NCI-H345 treated with DMSO at 0.1 percent for 48 hours (cell line): ENCODE measurements at regions not wholly inside any gene's neighbourhood (a gene's known extent, or its start where the extent isn't known, plus 50 kb on each side); places are given as distances from the start of the nearest gene placed in this dataset.

Experiments used
- DNase-seq: peaks from one replicate; lab custom pipeline; 2025; ENCODE audit not compliant: unreplicated experiment; lab: John Stamatoyannopoulos, UW

DNA sequence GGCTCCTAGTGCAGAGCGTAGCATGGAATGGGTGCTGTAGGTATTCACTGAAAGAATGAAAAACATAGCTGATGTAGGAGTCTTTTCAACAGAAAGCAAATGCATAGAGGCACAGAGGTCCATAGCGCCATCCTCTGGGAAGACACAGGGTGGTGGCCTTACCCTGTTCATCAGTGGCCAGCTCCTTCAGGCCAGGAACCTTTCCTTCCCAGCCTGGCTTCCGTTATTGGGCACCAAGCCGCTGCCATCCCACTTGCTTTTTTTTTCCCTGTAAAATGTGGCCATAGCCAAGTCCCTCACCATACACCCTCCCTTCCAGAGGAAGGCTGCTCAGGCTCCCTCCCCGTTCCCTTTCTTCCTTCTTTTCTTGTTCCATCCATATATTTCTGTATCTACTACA, 118.1 kb downstream of the ZNF621 start:
- DNase-seq, result no peak

DNA sequence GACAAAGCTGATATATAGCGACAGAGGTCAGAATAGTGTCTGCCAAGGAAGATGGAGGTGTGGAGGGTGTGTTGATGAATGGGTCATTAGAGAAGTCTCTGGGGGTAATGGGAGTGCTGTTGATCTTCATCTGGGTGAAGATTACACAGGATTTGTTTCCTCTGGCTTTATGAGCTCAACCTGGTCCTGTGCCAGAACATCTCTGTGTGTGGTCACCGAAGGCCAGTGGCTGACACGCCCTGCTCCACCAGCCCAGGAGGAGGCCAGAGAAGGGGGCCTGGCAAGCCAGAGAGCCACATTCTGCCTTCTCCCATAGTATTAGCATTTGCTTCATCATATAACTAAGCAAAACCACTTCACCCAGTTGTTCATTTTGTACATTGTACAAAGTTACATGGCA, 121.1 kb downstream of the ZNF621 start:
- no peak for DNase-seq

DNA sequence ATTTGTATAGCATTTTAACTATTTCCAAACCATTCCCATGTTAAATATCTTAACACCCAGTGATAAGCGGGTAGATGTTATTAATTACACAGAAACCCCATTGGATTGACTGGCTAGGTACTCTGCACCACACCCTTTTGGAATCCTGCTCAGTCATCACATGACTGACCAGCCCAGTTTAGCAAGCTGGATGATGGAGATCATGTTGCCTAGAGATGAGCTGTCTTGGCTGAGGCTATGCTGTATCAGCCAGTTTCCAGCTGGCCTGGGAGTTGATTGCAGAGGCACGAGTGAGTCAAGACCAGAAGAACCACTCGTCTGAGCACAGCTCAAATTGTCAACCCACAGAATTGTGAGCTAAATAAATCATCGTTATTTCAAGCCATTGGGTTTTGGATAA, 124.6 kb downstream of the ZNF621 start:
- no peak for DNase-seq

- DNase-seq, result no peak
Measured at GRCh38 chr3:40652072-40652471, 127.3 kb downstream of the ZNF621 start.

GRCh38 chr3:40653001-40653400, 128.2 kb downstream of the ZNF621 start:
- no peak for DNase-seq

DNA sequence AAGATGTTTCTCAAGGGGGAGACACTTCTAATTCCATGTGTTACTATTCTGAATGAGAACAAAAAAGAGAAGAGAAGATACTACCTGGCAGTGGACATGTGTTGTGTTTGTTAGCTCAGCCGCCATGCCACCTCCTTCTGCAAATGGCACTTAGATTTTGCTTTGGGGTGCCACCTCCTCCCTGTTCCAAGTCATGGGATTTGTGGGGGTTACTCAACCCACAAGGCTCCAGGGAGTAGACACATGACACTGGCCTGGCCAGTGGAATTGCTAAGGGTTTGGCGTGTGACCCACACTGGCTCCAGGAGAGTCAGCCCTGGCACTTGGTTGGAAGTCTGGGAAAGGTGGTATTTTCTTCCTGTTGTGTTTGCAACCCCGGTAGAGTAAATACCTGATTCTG, 129.1 kb downstream of the ZNF621 start:
- DNase-seq, result no peak

GRCh38 chr3:40655551-40655950, 130.8 kb downstream of the ZNF621 start:
- DNase-seq, result no peak

DNA sequence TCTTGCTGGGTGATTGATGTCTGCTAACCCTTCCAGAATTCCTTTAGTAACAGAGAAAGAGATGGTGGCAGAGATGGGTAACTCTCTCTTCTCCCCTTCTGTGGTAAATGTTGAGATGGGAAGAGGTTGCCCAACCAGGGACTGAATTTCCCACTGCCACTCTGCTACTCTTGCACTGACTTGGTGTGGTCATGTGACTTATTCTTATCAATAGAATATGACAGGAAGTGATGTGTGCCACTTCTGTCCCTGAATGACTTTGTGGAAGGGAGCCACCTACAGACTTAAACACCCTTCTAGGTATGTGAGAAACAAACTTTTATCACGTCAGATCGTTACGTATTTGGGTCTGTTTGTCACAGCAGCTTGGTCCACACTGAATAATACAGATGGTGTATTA, 132.9 kb downstream of the ZNF621 start:
- no peak for DNase-seq

GRCh38 chr3:40658305-40658704, 133.5 kb downstream of the ZNF621 start:
- DNase-seq, result no peak

- DNase-seq, result no peak
Measured at GRCh38 chr3:40660554-40660953, 135.8 kb downstream of the ZNF621 start.

DNA sequence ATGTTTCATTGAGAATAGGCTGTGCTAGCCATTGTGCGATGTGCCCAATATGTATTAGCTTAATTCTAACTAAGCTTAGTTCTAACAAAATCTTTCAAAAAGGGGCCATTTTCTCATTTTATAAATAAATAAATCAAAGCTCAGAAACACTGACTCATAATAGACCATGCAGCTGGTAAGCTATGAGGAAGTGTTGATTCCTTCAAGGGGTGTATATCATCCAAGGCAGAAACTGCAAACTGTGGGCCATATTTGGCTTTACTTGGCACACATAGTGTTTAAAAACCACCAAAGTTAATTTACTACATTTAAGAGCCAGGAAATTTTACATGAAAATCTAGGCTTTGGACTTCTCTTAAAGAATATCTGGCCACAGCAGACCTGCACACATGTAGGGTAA, 136.5 kb downstream of the ZNF621 start:
- no peak for DNase-seq

DNA sequence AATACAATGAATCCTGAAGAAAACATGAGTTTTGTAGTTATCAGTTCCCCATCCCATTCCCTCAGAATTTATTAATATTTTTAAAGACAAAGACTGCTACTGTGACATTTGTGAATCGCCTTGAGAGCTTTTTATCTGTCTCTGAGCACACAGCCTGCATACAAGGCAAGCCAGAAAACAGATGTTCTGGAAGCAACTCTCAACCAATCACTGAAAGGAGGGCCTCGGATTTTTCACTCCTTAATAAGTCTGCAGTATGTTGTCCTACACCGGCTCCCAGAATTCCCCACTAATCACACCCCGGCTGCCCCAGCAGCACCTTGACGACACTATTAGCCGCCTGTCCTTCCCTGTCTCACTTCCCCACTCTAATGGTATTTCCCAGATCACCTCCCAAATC, 138.5 kb downstream of the ZNF621 start:
- no peak for DNase-seq

- DNase-seq, result no peak
Measured at GRCh38 chr3:40669176-40669575, 144.4 kb downstream of the ZNF621 start.

- DNase-seq, result no peak
Measured at GRCh38 chr3:40672861-40673260, 148.1 kb downstream of the ZNF621 start.

DNA sequence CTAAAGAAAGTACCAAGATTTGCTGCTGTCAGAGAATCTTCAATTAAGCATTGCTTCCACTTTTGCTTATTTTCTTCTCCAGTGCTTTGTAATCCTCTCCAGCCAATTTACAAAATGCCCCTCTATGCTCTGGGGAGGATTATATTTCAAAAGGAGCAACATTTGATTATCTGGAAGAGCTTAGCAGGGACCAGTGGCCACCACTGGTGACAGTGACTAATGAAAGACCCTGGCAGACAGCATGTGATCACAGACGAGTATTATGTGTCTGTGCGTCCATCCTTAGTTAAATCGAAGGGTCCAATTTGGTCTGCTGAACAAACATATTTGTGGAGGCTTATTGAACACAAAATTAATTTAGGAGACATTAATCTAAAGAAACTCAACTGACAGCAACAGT, 152.6 kb downstream of the ZNF621 start:
- no peak for DNase-seq

DNA sequence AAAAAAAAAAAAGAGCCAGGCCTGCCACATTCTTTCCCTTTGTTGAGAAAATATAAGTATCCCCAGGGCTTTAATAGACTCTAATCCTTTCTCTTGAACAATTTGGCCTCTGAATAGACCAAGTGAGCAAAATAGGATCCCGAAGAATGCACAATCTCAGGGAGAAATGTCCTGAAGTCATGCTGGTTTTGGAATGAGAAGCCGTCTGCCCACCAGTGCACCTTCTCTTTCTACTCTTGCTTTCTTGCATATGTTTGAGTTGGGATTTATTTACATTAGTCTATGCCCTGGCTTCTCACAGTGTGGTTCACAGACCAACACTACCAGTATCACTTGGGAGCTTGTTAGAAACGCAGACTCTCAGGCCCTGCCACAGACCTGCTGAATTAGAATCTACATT, 153.0 kb downstream of the ZNF621 start:
- no peak for DNase-seq

- no peak for DNase-seq
Measured at GRCh38 chr3:40679290-40679689, 154.5 kb downstream of the ZNF621 start.

DNA sequence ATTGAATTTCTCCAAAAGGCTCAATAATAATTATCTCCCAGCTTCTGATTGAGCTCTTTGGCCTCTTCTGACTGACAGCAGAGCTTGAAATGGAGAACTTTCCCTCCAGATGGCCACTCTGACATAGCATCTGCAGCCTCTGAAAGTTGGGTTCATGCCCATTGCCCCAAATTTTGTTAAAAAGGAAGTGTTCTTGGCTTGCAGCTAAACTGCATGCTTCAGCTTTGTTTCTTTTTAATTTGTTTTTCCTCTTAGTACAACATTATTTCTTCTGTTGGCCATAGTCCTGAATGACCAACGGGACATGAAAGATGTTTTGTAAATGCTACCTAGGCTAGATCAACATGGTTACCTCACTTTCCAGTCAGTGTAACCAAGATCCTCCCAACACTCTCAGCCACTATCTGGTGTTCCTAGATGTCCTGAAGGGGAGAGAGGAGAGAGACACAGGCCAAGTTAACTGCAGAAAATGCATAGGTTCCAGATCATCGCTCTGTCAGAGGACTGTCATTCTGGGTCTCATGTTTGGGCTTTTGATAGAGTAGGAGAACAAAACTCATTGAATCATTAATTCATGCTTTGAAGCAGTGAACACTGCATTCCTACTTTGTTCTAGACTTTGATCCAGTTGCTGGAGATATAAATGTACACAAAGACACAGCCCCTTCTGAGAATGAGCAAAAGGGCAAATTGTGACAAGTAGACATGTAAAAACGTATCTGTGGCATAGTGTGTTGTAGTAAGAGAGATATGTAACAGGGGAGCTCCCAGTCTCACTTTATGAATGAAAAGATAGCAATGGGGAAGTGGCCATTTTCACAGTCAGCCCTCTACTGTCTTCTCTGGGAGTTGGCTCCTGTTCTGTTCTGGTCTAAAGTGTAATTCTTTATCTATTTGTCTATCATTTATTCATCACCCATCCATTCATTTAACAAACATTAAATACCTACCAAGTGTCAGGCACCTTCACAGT, 156.2 kb downstream of the ZNF621 start:
- DNase-seq, result no peak

GRCh38 chr3:40681658-40682055, 156.9 kb downstream of the ZNF621 start:
- DNase-seq, result no peak

DNA sequence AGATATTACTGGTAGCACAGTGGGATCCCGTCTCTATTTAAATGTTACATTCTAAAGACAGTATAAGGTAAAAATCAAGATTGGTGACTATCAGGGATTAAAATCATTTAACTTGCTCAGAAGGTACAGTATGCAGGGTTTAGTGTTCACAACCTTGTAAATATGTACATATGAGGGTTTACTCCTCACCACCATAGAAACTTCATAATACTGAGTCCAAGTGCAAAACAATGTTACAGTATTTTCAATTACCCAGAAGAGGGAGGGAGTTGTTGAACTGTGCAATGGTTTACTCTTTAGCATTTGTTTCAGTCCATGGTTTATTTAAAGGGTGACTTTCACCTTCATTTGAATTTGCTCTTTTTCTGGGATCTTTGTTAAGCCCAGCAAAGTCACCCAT, 165.1 kb downstream of the ZNF621 start:
- DNase-seq, result no peak

DNA sequence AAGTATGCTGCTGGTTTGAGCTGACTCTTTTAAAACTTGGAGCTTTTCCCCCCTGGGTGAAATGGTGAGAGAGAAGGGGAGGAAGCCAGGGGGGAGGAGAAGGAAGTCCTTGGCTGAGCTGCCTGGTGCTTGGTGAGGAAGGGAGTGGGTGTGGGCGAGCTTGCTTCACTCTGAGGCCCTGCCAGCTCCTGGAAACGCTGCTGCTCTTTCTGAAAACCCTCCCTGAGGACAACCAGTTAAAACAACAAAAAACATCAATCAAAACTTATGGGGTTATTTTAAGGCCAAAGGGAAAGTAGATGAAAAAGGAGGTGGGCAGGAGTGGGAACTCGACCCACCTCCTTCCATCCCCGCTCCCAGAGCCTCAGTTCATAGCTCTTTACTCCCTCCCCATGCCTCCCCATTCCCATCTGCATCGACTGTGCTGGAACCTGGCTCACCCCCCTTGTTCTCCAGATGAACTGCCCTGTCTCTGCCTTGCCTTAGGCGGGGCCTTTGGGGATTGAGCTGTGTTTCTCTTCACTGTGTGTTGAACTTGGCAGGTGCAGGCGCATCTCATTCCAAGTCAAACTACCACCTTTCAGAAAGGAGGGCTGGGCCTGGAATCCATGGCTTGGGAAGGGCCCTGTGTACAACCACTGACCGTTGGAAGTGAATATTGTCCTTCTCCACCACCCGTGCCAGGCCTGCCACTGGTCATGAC, 166.1 kb downstream of the ZNF621 start:
- DNase-seq, result no peak

DNA sequence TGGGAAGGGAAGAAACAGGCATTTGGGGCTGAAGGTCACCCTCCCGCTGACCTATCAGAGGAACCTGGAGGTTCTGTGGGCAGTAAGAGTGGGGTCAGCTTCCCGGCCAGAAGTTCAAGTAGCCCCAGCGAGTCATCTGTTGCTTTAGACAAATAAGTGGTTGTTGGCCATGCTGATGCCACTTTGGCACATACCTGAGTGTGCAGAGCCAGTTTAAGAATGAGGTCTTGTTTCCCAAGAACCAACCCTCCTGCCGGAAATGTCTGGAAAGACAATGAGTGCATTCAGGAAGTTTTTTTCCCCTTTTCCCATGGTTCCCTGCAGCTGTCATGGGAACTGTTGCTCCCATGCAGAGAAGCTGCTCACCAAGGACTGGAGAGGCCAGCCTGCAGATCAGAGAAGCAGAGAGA, 166.7 kb downstream of the ZNF621 start:
- no peak for DNase-seq
